ENCODE measurements at regions not wholly inside any gene's neighbourhood (a gene's known extent, or its start where the extent isn't known, plus 50 kb on each side); places are given as distances from the start of the nearest gene placed in this dataset.

DNA sequence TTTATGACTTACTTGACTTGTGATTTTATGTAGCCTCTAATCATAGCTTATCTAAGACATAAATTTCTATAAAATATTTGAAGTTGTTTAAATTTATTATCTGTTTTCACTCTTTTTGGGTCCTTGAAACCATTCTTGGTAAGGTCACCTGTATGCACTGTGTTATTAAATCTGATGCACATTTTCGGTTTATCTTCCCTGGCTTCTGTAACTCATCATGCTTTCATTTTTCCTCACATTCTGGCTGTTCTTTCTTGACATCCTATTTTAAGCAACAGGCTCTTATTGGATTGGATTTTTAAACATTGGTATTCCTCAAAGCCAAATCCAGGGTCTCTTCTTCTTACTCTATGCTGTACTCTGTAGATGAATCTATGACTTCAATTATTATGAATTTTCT is 341.6 kb downstream of the TGFB2 start:
- TF ChIP-seq, protein P1, sequence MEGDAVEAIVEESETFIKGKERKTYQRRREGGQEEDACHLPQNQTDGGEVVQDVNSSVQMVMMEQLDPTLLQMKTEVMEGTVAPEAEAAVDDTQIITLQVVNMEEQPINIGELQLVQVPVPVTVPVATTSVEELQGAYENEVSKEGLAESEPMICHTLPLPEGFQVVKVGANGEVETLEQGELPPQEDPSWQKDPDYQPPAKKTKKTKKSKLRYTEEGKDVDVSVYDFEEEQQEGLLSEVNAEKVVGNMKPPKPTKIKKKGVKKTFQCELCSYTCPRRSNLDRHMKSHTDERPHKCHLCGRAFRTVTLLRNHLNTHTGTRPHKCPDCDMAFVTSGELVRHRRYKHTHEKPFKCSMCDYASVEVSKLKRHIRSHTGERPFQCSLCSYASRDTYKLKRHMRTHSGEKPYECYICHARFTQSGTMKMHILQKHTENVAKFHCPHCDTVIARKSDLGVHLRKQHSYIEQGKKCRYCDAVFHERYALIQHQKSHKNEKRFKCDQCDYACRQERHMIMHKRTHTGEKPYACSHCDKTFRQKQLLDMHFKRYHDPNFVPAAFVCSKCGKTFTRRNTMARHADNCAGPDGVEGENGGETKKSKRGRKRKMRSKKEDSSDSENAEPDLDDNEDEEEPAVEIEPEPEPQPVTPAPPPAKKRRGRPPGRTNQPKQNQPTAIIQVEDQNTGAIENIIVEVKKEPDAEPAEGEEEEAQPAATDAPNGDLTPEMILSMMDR (IDR thresholded peaks at IDR 0.05; ENCODE audit: low read depth, low read length, missing control alignments) = no peak
- no peak for DNase-seq (ENCODE audit: extremely low read depth, low read depth)
- H3K4me3 ChIP-seq (replicated peaks; ENCODE audit: low read depth, low read length) = no peak overlapping the region

DNA sequence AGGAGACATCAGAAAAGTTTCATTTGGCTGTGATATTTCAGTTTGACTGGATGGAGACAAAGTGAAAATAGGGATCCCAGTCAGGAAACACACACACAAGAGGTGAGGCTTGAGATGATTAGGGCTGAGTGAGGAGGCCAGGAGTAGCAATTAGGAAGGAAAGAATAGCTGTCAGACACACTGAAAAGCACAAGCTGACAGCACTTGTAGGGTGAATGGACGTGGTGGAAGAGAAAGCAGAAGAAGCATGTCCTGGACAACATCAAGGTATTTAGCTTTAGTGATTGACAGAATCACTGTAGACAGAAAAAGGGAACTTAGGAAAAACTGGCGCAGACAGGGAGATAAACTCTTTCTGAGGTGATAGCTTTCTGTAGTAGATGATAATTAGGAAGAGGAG is 347.7 kb downstream of the TGFB2 start:
- no peak for DNase-seq (ENCODE audit: extremely low read depth, low read depth)
- no peak overlapping the region for H3K4me3 ChIP-seq (replicated peaks; ENCODE audit: low read depth, low read length)
- TF ChIP-seq, protein P1 (IDR thresholded peaks at IDR 0.05; ENCODE audit: low read depth, low read length, missing control alignments) = no peak

DNA sequence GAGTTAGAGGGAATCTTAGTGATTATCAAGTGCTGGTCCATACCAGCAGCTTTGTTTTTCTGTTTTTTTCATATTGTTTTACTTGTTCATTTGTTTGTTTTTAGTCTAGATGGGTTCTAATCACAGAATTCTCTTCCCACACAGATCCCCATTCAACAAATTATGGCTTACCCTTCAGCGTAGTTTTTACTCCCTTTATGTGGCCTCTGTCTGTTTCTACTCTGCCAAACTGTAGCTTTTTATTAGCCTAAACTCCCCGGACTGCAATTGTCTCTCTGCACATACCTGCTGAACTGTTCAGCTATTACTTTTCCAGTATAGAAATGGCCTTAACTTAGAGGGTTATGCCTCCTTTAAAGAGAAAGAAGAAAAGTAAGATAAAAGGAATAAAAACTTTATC is 348.5 kb downstream of the TGFB2 start:
- DNase-seq (ENCODE audit: extremely low read depth, low read depth) = no peak
- TF ChIP-seq, protein P1 (IDR thresholded peaks at IDR 0.05; ENCODE audit: low read depth, low read length, missing control alignments) = no peak
- H3K4me3 ChIP-seq (replicated peaks; ENCODE audit: low read depth, low read length) = no peak overlapping the region

DNA sequence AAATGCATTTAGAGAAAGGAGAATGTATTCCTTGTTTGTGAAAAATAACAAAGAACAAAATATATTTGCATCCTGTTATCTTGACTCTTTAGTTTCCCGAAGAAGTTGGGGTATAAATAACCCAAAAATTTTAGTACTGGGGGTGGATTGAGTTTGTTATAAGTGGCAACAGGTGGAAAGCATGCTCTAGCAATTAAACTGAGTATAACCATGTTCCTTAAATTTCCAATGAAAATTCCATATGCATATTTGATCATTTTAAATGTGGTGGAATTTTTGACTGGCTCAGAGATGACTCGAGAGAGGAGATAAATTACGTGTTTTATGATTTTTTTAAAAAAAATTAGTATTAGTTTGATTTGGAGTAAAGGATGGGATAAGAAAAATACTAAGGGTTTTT is 348.9 kb downstream of the TGFB2 start:
- TF ChIP-seq, protein P1 (IDR thresholded peaks at IDR 0.05; ENCODE audit: low read depth, low read length, missing control alignments) = no peak
- no peak for DNase-seq (ENCODE audit: extremely low read depth, low read depth)

DNA sequence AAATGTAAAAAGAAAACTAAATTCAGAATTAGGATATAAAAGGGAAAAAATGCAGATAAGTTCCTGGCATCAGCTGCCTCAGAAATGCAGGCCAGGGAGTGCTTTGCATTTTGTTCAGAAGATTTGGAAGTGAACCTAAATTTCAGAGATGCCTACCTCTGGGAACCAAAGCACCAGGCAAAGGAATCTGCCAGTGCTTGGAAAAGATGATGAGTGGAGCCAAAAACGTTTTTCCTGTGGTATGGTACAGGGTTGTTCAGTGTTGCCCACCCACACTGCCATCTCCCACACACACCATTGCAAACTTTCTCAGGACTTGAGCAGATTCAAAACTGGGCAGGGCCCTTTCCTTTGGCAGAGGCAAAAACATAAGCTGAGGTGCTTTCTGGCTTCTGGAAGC is 349.5 kb downstream of the TGFB2 start:
- TF ChIP-seq, protein P1 (IDR thresholded peaks at IDR 0.05; ENCODE audit: low read depth, low read length, missing control alignments) = no peak

More for the DNA sequence above, 348.9 kb downstream of the TGFB2 start:
- H3K4me3 ChIP-seq (replicated peaks; ENCODE audit: low read depth, low read length) = no peak overlapping the region

DNA sequence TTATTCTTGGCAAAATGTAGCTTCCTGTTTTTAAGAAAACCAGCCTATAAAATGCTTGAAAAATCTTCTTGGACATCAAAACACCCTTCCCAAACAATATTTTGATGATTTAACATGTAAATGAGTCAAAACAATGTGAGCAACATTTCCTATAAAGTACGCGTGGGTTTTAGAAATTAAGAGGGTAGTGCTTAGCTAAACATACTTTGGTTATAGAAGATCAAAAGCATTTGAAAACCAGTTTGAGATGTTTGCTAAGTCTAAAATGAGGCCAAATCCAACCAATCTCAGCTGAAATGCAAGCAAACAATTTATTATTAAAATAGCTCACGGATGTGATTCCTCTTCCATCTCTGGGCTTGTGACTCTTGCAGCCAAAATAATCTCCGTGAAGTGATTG is 350.4 kb downstream of the TGFB2 start:
- no peak overlapping the region for H3K4me3 ChIP-seq (replicated peaks; ENCODE audit: low read depth, low read length)
- no peak for DNase-seq (ENCODE audit: extremely low read depth, low read depth)
- TF ChIP-seq, protein P1 (IDR thresholded peaks at IDR 0.05; ENCODE audit: low read depth, low read length, missing control alignments) = no peak

More for the DNA sequence above, 349.5 kb downstream of the TGFB2 start:
- DNase-seq (ENCODE audit: extremely low read depth, low read depth) = no peak
- no peak overlapping the region for H3K4me3 ChIP-seq (replicated peaks; ENCODE audit: low read depth, low read length)

DNA sequence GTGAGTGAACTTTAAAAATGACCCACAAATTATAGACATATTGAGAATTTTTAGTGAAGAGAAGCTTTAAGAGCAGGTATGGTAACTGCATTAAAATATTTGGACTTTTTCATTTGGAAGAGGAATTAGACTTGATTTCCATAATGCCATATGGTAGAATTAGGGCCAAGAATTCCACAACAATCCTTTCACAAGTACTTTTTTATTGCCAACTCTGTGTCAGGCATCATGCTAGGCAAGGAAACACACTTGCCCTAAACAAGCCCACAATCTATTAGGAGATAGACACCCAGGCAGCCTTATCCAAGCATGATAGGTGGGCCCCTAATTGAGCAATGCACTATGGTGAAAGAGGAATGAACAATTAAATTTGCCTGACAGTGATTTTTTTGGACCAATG is 353.0 kb downstream of the TGFB2 start:
- TF ChIP-seq, protein P1 (IDR thresholded peaks at IDR 0.05; ENCODE audit: low read depth, low read length, missing control alignments) = no peak
- no peak for DNase-seq (ENCODE audit: extremely low read depth, low read depth)

More for the DNA sequence above, 353.0 kb downstream of the TGFB2 start:
- no peak overlapping the region for H3K4me3 ChIP-seq (replicated peaks; ENCODE audit: low read depth, low read length)
